Kidney (tissue), 13 donors: ENCODE measurements at regions not wholly inside any gene's neighbourhood (a gene's known extent, or its start where the extent isn't known, plus 50 kb on each side); places are given as distances from the start of the nearest gene placed in this dataset.
"Not testable (repeated sequence)": the region's sequence is repeated elsewhere in the genome, so short reads cannot be mapped to it uniquely, and the experiment has no call there.

Experiments
- DNase-seq, 5 donors: peaks; one replicate each; pipeline ENCODE4 v3.0.0-alpha.2; 2013 to 2020
- FAIRE-seq: peaks from 2 replicates; lab custom pipeline; 2012; peaks lifted over from hg19 to GRCh38; lab: Jason Lieb, UNC
- H3K27ac ChIP-seq, 2 donors: one replicate each; pipeline ENCODE4 v1.7.0; 2013; ENCODE audit warnings: low read depth in 2 of 2, low read length in 2 of 2, inconsistent platforms in 1 of 2
- H3K27me3 ChIP-seq: one replicate; pipeline ENCODE4 v1.7.1; 2013; ENCODE audit warnings: low read length, inconsistent platforms; ENCODE audit not compliant: control insufficient read depth, insufficient read depth
- H3K36me3 ChIP-seq, 3 donors: one replicate each; pipeline versions ENCODE4 v1.7.0 to v1.7.1; 2013; ENCODE audit warnings: low read length in 3 of 3, control low read depth in 1 of 3, inconsistent platforms in 1 of 3; ENCODE audit not compliant: insufficient read depth in 3 of 3, control insufficient read depth in 2 of 3
- H3K4me1 ChIP-seq, 3 donors: one replicate each; pipeline versions ENCODE4 v1.7.0 to v1.7.1; 2013; ENCODE audit warnings: low read length in 3 of 3, inconsistent platforms in 1 of 3, low read depth in 1 of 3; ENCODE audit not compliant: control insufficient read depth in 2 of 3, insufficient read depth in 2 of 3
- H3K4me3 ChIP-seq, 3 donors: one replicate each; pipeline versions ENCODE4 v1.7.0 to v1.8.1; 2013; ENCODE audit warnings: low read length in 3 of 3, control low read depth in 1 of 3, inconsistent platforms in 1 of 3
- H3K9ac ChIP-seq, 3 donors: one replicate each; pipeline versions ENCODE4 v1.7.0 to v1.7.1; 2013; ENCODE audit warnings: low read length in 3 of 3, control low read depth in 1 of 3, inconsistent platforms in 1 of 3
- H3K9me3 ChIP-seq, 3 donors: one replicate each; pipeline versions ENCODE4 v1.7.0 to v1.7.1; 2013; ENCODE audit warnings: low read length in 3 of 3, control low read depth in 1 of 3, inconsistent platforms in 1 of 3; ENCODE audit not compliant: control insufficient read depth in 2 of 3, insufficient read depth in 1 of 3
- CTCF ChIP-seq: IDR thresholded peaks from 3 replicates; pipeline ENCODE4 v1.5.1; 2012; ENCODE audit warnings: mild to moderate bottlenecking, moderate library complexity, borderline replicate concordance; ENCODE audit not compliant: insufficient read depth; ENCODE audit errors: extremely low read depth
- intact Hi-C: fragments of 100-400 bp; cut with DNase I; formaldehyde crosslinking; loops from one replicate; pipeline ENCODE4 v1.11.1; 2022
- donor health status: control.
- donor health status: control.
- donor health status: control.
- donor health status: control.
- donor health status: control.
- donor health status: DM: yes; HTN: yes; CAD: no.
- donor health status: Normal renal cell carcinoma (clear cell type).

- H3K4me3 ChIP-seq: no peak overlapping the region
- no peak overlapping the region for H3K27ac ChIP-seq
Observed at GRCh38 chr1:115524236-115524635, 117.5 kb upstream of the VANGL1 start.

GRCh38 chr1:115522386-115522785 is 119.4 kb upstream of the VANGL1 start:
- no peaks in the 10 kb centered on the region for H3K27me3 ChIP-seq
- intact Hi-C loops: no loop called here

More at GRCh38 chr1:115524236-115524635, 117.5 kb upstream of the VANGL1 start:
- H3K4me1 ChIP-seq: peaks cover 0 to 2% (median 0%) of the 10 kb centered on the region in 3 donors
- H3K9ac ChIP-seq: no peak overlapping the region
- no peak for TF ChIP-seq CTCF
- no peaks in the 10 kb centered on the region for H3K36me3 ChIP-seq
- no peaks in the 10 kb centered on the region for H3K9me3 ChIP-seq
- peak in 2 of 5 donors; percentile 37 to 59 for DNase-seq
- no peaks in the 10 kb centered on the region for H3K27me3 ChIP-seq
- FAIRE-seq: no peak
- intact Hi-C loops: no loop called here

DNA sequence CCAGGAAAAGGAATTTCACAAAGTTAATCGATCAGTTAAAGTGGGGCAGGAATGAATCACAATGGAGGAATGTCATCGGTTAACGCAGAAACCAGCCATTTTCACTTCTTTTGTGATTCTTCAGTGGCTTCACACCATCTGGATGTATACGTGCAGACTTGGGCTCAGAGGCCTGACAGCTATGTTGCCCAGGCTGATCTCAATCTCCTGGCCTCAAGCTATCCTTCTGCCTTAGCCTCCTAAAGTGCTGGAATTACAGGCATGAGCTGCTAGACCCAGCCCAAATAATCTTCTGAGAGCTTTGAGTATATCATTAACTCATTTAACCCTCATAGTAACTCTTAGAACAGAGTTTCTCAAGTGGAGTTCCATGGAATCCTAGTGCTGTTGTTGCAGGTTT is 126.5 kb upstream of the VANGL1 start:
- Histone ChIP-seq H3K27ac (no peak overlapping the region), H3K4me1 (no peaks in the 10 kb centered on the region), H3K36me3 (no peaks in the 10 kb centered on the region), H3K4me3 (no peak overlapping the region), H3K9me3 (no peaks in the 10 kb centered on the region), H3K9ac (no peak overlapping the region), H3K27me3 (no peaks in the 10 kb centered on the region)
- intact Hi-C loops: no loop called here
- FAIRE-seq (no peak), DNase-seq (no peak)
- no peak for TF ChIP-seq CTCF

More at GRCh38 chr1:115522386-115522785, 119.4 kb upstream of the VANGL1 start:
- H3K4me1 ChIP-seq: no peaks in the 10 kb centered on the region
- H3K9ac ChIP-seq: no peak overlapping the region
- DNase-seq (no peak), FAIRE-seq (no peak)
- H3K9me3 ChIP-seq: no peaks in the 10 kb centered on the region
- no peak overlapping the region for H3K27ac ChIP-seq
- H3K36me3 ChIP-seq: no peaks in the 10 kb centered on the region
- no peak for TF ChIP-seq CTCF
- no peak overlapping the region for H3K4me3 ChIP-seq

DNA sequence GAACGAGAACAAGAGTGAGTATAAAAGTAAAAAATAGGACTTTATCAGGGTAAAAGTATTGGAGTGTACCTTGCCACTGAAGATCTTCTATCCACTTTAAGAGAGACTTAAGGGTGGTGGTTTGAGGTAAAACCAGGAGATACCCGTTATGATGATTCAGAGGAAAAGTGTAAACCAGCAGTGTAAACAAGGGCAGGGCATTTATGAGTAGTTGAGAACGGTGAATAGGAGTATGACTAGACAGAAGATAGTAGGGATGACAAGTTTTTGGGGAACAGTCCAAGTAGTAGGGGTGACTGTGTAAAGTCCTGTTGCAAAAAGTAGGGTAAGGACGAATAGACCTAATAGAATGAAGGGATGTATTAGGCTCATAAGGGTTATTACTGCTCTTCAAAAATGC is 131.5 kb upstream of the VANGL1 start:
- H3K36me3 ChIP-seq, intact Hi-C loops, DNase-seq: not testable (repeated sequence)

More for the DNA sequence above, 131.5 kb upstream of the VANGL1 start:
- not testable (repeated sequence) for H3K9ac ChIP-seq, H3K27ac ChIP-seq, H3K27me3 ChIP-seq, H3K4me3 ChIP-seq, FAIRE-seq, H3K9me3 ChIP-seq, H3K4me1 ChIP-seq
